ENCODE measurements at regions not wholly inside any gene's neighbourhood (a gene's known extent, or its start where the extent isn't known, plus 50 kb on each side); places are given as distances from the start of the nearest gene placed in this dataset.

- POLR2A ChIA-PET: no interaction called here
Observed at GRCh38 chr18:34431042-34431441, 206.3 kb upstream of the NOL4 start.

More at GRCh38 chr18:34431042-34431441, 206.3 kb upstream of the NOL4 start:
- no peaks in the 10 kb centered on the region for H3K4me1 ChIP-seq (ENCODE audit: control insufficient read depth, insufficient read depth, low read length)
- TF ChIP-seq ZNF621 (tag by site-specific recombination; IDR thresholded peaks at IDR 0.05) (no peak), ZNF239 (tag by site-specific recombination; IDR thresholded peaks at IDR 0.05) (no peak), ZNF518A (tag by site-specific recombination; conservative IDR thresholded peaks at IDR 0.05; ENCODE audit: low read depth) (no peak), ZSCAN30 (tag by site-specific recombination; IDR thresholded peaks at IDR 0.05) (no peak), ZNF626 (tag by site-specific recombination; IDR thresholded peaks at IDR 0.05) (no peak), ZNF544 (tag by site-specific recombination; IDR thresholded peaks at IDR 0.05) (no peak), ZNF639 (tag by site-specific recombination; IDR thresholded peaks at IDR 0.05) (no peak), REPIN1 (tag by site-specific recombination; IDR thresholded peaks at IDR 0.05; ENCODE audit: low read depth) (no peak), SP3 (tag by site-specific recombination; IDR thresholded peaks at IDR 0.05) (no peak), ZNF791 (tag by site-specific recombination; IDR thresholded peaks at IDR 0.05) (no peak), ZNF660 (tag by site-specific recombination; IDR thresholded peaks at IDR 0.05) (no peak), ZNF157 (tag by site-specific recombination; IDR thresholded peaks at IDR 0.05) (no peak), ZSCAN23 (tag by site-specific recombination; IDR thresholded peaks at IDR 0.05) (no peak), ZNF184 (tag by site-specific recombination; IDR thresholded peaks at IDR 0.05) (no peak)
- TF ChIP-seq, protein P1, sequence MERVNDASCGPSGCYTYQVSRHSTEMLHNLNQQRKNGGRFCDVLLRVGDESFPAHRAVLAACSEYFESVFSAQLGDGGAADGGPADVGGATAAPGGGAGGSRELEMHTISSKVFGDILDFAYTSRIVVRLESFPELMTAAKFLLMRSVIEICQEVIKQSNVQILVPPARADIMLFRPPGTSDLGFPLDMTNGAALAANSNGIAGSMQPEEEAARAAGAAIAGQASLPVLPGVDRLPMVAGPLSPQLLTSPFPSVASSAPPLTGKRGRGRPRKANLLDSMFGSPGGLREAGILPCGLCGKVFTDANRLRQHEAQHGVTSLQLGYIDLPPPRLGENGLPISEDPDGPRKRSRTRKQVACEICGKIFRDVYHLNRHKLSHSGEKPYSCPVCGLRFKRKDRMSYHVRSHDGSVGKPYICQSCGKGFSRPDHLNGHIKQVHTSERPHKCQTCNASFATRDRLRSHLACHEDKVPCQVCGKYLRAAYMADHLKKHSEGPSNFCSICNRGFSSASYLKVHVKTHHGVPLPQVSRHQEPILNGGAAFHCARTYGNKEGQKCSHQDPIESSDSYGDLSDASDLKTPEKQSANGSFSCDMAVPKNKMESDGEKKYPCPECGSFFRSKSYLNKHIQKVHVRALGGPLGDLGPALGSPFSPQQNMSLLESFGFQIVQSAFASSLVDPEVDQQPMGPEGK (tag by site-specific recombination; IDR thresholded peaks at IDR 0.05): no peak
- TF ChIP-seq, protein P2, sequence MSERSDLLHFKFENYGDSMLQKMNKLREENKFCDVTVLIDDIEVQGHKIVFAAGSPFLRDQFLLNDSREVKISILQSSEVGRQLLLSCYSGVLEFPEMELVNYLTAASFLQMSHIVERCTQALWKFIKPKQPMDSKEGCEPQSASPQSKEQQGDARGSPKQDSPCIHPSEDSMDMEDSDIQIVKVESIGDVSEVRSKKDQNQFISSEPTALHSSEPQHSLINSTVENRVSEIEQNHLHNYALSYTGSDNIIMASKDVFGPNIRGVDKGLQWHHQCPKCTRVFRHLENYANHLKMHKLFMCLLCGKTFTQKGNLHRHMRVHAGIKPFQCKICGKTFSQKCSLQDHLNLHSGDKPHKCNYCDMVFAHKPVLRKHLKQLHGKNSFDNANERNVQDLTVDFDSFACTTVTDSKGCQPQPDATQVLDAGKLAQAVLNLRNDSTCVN (tag by site-specific recombination; optimal IDR thresholded peaks at IDR 0.05): no peak
- TF ChIP-seq, protein P3, sequence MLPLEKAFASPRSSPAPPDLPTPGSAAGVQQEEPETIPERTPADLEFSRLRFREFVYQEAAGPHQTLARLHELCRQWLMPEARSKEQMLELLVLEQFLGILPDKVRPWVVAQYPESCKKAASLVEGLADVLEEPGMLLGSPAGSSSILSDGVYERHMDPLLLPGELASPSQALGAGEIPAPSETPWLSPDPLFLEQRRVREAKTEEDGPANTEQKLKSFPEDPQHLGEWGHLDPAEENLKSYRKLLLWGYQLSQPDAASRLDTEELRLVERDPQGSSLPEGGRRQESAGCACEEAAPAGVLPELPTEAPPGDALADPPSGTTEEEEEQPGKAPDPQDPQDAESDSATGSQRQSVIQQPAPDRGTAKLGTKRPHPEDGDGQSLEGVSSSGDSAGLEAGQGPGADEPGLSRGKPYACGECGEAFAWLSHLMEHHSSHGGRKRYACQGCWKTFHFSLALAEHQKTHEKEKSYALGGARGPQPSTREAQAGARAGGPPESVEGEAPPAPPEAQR (tag by site-specific recombination; IDR thresholded peaks at IDR 0.05): no peak
- H3K36me3 ChIP-seq (ENCODE audit: control insufficient read depth in 2 of 2, insufficient read depth in 1 of 2, low read length in 2 of 2): no peaks in the 10 kb centered on the region
- H3K27ac ChIP-seq (ENCODE audit: extremely low read depth, low read depth, low read length): no peak overlapping the region
- CTCF ChIA-PET: interaction anchor here (1.5 kb wide), 1 partner anchor 78 kb away, joined by 4 read pairs; no protein-coding TSS in a partner anchor
- no peak overlapping the region for H3K4me3 ChIP-seq (ENCODE audit: low read depth, low read length)
- no peaks in the 10 kb centered on the region for H3K9me3 ChIP-seq (ENCODE audit: control insufficient read depth, insufficient read depth, low read depth, low read length)

Data from HEK293 (cell line).